HCT116 (cell line): ENCODE measurements at regions not wholly inside any gene's neighbourhood (a gene's known extent, or its start where the extent isn't known, plus 50 kb on each side); places are given as distances from the start of the nearest gene placed in this dataset.

ENCODE experiments used
- CEBPB ChIP-seq: IDR thresholded peaks from 2 replicates; pipeline ENCODE4 v1.6.1; 2012; ENCODE audit warnings: low read depth
- EZH2 ChIP-seq: fragments of 200-600 bp; sonication (generic); IDR thresholded peaks from 2 replicates; pipeline ENCODE4 v1.6.1; 2017; ENCODE audit warnings: antibody characterized with exemption, mixed run types
- JUND ChIP-seq: IDR thresholded peaks from 2 replicates; pipeline ENCODE4 v1.6.1; 2012
- POLR2A ChIP-seq: IDR thresholded peaks from 2 replicates; pipeline ENCODE4 v1.7.0; 2011; ENCODE audit warnings: borderline replicate concordance; ENCODE audit not compliant: insufficient read depth, insufficient read length; ENCODE audit errors: extremely low read depth
- POLR2AphosphoS5 ChIP-seq: IDR thresholded peaks from 2 replicates; pipeline ENCODE4 v1.6.1; 2011; ENCODE audit warnings: mild to moderate bottlenecking, low read depth, low read length, moderate library complexity
- YY1 ChIP-seq: IDR thresholded peaks from 2 replicates; pipeline ENCODE4 v1.6.1; 2011; ENCODE audit warnings: low read length, low read depth, moderate library complexity, mild to moderate bottlenecking; ENCODE audit not compliant: insufficient replicate concordance; ENCODE audit errors: extremely low read depth
- ZFX ChIP-seq: fragments of 450-650 bp; IDR thresholded peaks from 2 replicates; pipeline ENCODE4 v1.6.1; 2017
- ZNF274 ChIP-seq: fragments of 200-500 bp; sonication (Bioruptor generic); IDR thresholded peaks from 2 replicates; pipeline ENCODE4 v1.6.1; 2014; ENCODE audit warnings: mild to moderate bottlenecking, low read depth, low read length, inconsistent platforms
- TF ChIP-seq, protein P1 (sequence below), 3 experiments: fragments of 200-600 bp in 1 of 3; sonication (generic) in 1 of 3; IDR thresholded peaks in 2 of 3; conservative IDR thresholded peaks in 1 of 3; 2 replicates each; pipeline ENCODE4 v1.5.1; 2012 to 2017; ENCODE audit warnings: low read depth in 2 of 3, low read length in 2 of 3, antibody characterized with exemption in 1 of 3, borderline replicate concordance in 1 of 3, control low read depth in 1 of 3, mild to moderate bottlenecking in 1 of 3, mixed read lengths in 1 of 3, mixed run types in 1 of 3, moderate library complexity in 1 of 3; ENCODE audit not compliant: insufficient read depth in 1 of 3
- TF ChIP-seq, protein P2 (sequence below): IDR thresholded peaks from 2 replicates; pipeline ENCODE4 v1.6.1; 2012

DNA sequence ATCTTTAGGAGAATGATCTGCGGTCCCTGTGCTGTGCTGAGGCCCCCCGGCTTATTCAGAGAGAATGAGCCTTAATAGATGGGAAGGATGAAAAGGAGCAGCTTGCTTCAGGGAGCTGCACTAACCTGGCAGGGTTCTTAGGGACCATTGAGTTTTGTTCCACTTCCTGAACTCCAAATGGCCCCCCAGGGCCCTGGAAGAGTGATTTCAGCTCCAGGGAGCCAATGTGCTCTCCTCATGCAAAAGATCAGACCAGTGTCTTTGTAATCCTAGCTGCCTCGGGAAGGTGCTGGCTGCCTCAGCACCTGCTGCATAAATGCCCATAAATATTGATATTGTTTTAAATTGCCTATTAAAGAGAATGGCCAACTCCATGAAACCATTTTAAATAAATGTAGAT, 210.2 kb downstream of the NCK2 start:
- TF ChIP-seq, protein P1, sequence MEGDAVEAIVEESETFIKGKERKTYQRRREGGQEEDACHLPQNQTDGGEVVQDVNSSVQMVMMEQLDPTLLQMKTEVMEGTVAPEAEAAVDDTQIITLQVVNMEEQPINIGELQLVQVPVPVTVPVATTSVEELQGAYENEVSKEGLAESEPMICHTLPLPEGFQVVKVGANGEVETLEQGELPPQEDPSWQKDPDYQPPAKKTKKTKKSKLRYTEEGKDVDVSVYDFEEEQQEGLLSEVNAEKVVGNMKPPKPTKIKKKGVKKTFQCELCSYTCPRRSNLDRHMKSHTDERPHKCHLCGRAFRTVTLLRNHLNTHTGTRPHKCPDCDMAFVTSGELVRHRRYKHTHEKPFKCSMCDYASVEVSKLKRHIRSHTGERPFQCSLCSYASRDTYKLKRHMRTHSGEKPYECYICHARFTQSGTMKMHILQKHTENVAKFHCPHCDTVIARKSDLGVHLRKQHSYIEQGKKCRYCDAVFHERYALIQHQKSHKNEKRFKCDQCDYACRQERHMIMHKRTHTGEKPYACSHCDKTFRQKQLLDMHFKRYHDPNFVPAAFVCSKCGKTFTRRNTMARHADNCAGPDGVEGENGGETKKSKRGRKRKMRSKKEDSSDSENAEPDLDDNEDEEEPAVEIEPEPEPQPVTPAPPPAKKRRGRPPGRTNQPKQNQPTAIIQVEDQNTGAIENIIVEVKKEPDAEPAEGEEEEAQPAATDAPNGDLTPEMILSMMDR (IDR thresholded peaks at IDR 0.05 in 2 of 3, conservative IDR thresholded peaks at IDR 0.05 in 1 of 3; ENCODE audit: borderline replicate concordance in 1 of 3, insufficient read depth in 1 of 3, low read depth in 2 of 3, low read length in 2 of 3): no peak
- TF ChIP-seq POLR2A: no peak
- no peak for TF ChIP-seq POLR2AphosphoS5
- no peak for TF ChIP-seq EZH2
- no peak for TF ChIP-seq JUND
- no peak for TF ChIP-seq YY1
- no peak for TF ChIP-seq ZNF274
- no peak for TF ChIP-seq CEBPB
- no peak for TF ChIP-seq ZFX
- TF ChIP-seq, protein P2, sequence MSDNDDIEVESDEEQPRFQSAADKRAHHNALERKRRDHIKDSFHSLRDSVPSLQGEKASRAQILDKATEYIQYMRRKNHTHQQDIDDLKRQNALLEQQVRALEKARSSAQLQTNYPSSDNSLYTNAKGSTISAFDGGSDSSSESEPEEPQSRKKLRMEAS: no peak
